Fibroblast of skin of right biceps (primary cell): ENCODE measurements at regions not wholly inside any gene's neighbourhood (a gene's known extent, or its start where the extent isn't known, plus 50 kb on each side); places are given as distances from the start of the nearest gene placed in this dataset.

Experiments
- DNase-seq: peaks from one replicate; pipeline ENCODE4 v3.0.0-alpha.2; 2013

DNA sequence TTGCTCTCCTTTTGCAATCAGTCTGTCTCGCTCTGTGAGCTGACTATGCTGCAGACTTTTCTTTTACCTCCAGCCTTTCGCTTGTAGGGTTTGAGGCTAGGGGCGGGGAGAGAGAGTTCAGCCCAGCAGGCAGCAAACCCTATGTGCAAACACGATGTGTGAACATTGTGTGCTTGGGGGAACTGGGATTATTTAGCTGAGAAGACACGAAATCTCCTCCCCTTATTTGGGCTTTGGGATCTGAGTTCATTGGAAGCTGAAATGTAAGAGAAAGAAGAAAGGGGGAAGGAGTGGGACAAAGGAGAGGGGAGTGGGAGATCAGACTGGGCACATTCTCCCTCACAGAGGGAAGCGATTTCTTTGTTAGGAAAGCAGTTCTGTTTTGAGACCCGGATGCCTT is 189.6 kb upstream of the TNP1 start:
- no peak for DNase-seq

DNA sequence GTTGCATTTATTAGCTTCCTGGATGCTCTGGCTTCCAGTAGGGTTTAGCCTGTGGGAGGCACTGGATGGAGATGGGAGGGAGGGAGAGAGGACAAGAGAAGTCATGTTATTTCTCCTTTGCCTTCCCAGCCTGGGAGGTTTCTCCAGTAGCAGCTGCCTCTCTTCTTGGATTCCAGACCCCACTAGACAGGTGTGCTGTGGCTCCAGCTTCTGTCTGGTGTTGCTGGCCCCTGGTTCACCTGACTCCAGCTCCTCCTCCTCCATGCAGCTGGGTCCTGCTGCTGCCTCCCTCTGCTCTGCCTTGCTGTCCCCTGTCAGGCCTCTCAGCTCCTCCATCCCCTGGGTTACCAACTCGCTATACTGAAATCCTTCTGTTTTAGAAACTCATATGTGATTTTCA is 188.9 kb upstream of the TNP1 start:
- no peak for DNase-seq

DNA sequence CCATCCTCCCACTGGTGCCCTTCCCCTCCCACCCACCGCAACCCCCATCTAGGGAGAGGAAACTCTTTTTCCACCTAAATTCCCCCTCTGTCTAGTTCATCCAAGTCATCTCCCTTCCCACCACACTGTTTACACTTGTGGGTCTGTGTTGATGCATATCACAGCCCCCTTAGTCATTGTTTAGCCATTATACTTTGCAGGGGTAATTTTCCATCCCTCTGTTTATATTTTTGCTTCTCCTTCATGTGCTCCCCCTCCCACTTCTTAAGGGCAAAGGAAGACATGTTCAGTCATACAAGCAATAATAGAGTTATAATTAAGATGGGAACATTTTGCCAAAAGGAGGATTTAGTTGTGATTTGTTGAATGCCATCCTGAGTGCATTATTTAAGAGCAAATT is 187.8 kb upstream of the TNP1 start:
- DNase-seq: no peak

DNA sequence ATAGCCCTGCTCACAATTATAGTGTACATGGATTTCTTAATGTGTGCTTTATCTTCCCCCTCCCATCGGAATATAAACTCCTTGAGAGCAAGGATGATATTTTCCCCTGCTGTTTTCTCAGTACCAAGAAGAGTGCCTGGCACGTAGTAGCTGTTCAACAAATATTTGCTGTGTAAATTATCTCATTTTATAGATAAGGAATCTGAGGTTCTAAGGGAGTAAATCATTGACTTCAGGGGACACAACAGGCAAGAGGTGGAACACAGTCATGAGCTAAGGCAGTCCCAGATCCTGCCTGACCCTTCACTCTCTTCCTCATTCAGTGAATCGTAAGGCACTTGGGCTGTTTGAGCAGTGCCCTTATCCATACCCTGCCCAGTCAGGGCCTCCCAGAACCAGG is 187.3 kb upstream of the TNP1 start:
- no peak for DNase-seq

DNA sequence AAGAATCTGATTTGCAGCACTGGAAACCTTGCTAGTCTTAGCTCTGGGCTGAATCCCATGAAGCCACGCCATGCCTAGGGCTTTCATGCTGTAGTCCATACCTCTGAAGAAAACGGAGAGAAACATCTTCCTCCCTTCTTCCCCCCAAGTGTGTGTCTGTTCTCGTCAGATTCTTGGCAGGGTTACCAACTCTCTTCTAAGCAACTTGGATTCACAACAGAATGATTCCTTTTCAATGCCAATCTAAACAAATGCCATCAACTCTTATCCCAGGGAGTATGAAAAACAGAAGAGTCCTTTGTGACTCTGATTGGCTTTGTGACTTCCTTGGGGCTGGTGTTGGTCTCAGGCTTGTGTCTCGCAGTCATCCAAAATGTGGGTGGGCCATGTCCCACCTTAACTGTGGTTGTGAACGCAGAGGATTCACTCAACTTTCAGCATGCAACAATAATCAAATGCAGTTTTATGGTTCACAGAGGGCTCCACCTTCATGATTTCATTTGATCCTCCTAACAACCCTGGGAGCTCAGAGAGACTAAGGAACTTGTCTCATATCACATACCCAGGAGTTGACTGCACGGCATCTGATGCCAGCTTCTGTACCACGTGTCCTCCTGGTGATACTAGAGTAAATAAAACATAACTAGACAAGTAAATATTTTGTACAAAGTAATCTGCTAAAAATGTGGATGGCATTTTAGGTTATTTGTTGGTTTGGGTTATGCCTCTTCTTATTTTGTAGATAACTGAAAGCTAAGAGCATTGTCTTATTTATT is 186.0 kb upstream of the TNP1 start:
- DNase-seq: no peak

GRCh38 chr2:217040099-217040498 is 180.2 kb upstream of the TNP1 start:
- DNase-seq: no peak

GRCh38 chr2:217038001-217038400 is 178.1 kb upstream of the TNP1 start:
- DNase-seq: no peak

GRCh38 chr2:217037353-217037752 is 177.5 kb upstream of the TNP1 start:
- DNase-seq: no peak

DNA sequence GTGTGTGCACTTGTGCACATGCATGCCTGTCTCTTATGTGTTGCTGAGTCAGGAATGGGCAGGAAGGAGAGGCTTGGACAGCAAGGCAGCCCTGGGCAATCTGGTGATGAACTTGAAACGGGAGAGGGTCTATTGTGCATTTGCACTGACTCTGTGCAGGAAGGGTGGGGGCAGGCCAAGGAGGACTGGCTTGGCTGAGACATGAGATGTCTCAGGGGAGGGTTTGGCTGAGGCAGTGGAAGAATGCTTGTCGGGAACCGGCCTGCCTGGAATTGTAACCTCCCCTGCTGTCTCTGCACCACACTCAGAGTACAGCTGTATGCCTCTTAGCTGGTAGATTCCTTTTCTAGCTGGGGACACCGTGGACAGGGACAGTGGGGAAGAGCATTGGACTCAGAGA is 176.1 kb upstream of the TNP1 start:
- peak; percentile 28 for DNase-seq

- no peak for DNase-seq
These were observed 173.3 kb upstream of the TNP1 start for GRCh38 chr2:217033186-217033585.

GRCh38 chr2:217031445-217031844 is 171.6 kb upstream of the TNP1 start:
- no peak for DNase-seq

DNA sequence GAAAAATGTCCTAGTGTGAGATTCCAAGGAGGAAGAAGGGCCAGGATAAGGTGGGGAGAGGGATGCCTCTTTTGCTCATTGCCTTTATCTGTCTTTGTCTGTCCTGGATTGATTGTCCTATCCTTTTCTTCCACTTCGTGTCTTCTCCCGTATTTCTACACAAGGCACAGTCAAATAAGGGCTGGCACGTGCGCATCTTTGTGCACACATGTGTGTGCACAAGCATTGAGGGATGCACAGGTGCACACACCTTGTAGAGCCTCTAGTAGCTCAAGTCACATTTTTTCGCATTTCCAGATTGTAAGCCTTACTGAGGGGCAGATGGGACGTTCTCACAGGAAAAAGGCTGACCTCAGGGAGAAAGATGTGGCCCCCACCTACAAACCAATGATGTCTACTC is 170.2 kb upstream of the TNP1 start:
- no peak for DNase-seq

- DNase-seq: no peak
These were observed 168.3 kb upstream of the TNP1 start for GRCh38 chr2:217028128-217028527.

- DNase-seq: no peak
These were observed 167.6 kb upstream of the TNP1 start for GRCh38 chr2:217027414-217027813.

GRCh38 chr2:217026569-217026968 is 166.7 kb upstream of the TNP1 start:
- no peak for DNase-seq

DNA sequence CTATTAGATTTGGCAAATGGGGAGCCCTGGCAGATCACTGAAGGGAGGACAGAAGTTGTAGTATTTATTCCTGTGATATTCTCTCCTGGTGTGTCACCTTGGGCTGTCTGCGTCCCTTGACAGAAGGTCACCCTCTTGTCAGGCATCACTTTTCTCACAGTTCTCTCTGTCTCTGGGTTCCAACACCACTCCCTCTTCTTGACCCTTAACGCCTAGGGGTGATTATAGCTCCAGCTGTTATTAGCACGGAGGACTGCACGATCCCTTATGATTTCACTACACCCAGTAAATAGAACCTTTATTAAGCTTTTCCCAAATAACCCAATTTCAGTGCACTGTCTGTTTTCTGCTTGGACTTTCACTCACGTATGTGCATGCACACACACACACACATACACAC is 166.3 kb upstream of the TNP1 start:
- DNase-seq: peak; percentile 6

GRCh38 chr2:217023611-217024010 is 163.7 kb upstream of the TNP1 start:
- DNase-seq: no peak

DNA sequence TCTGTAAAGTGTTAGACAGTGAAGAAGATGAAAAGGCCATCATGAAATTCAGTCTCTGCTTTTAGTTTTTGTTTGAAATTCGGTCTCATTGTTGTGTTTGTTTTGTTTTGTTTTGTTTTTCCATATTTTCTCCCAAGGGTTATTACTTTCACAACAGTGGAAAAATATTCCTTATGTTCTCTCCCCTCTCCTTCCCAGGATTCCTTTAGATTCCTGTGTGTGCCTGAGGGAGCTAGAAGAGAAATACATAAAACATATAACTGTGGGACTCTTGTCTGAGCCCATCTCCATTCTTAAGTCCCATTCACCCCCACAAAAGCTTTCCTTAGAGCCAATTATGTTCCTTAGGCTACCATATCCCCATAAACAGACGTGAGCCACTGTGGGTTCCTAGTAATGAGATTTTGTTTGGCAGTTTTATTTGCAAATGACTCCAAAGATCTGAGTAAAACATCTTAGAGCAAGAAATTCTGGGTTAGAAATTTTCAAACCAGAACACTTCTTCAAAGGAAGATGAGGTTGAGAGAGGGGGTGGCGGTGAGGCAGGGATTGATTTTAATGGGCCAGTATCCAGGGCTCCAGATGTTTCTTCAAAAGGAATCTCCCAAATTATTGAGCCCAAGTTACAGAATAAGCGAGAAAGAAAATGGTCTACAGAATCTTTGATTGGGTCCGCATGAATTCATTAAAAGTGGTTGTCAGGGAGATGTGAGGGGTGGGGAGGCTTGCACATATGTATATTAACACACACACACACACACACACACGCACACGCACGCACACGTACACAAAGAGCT is 157.8 kb upstream of the TNP1 start:
- DNase-seq: no peak

DNA sequence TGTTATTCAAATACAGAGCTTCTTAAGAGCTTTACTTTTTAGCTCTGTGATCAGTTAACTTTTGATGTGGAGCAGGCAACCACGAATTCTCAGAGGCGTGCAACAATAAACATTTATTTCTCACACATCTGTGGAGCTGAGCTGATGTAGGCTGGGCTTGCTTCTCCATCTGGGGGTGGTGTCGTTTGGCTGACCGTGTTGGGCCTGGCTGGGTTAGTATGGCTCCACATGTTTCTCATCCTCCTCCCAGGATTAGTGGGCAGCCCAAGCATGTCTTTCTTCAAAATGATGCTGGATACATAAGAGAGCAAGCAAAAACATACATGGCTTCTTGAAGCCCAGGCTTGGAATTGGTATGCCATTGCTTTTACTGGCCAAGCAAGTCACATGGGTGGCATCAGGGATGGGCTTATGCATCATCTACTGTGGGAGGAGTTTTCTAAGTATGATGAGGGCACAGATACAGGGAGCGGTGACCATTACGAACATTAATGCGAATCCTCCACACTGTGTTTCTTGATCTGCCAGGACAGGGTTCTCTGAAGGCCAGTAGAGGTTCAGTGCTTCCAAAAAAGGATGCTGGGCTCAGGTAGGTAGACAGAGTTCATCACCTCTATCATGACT is 157.0 kb upstream of the TNP1 start:
- no peak for DNase-seq

- no peak for DNase-seq
These were observed 154.7 kb upstream of the TNP1 start for GRCh38 chr2:217014328-217015105.

- DNase-seq: no peak
These were observed 154.1 kb upstream of the TNP1 start for GRCh38 chr2:217013926-217014325.

- no peak for DNase-seq
These were observed 151.7 kb upstream of the TNP1 start for GRCh38 chr2:217011576-217011975.

DNA sequence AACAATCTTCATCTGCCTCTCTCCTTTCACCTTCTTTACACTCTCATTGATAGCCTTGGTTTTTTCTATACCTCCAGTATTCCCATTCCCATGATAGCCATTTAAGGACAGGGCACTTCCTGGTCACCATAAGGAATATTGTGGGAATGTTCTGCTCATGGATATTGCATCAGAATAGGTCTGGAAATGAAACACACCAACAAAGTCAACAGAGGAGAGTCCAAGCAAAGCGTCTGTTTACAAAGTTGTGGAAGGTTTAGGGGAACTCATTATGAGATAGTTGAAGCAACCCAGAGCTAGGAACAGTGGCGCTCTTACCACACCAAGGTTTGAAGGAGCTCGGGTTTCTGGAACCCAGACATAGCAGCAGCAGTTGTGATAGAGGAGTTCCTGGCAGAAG is 150.3 kb upstream of the TNP1 start:
- no peak for DNase-seq
